NCI-H146 (cell line): ENCODE measurements at regions not wholly inside any gene's neighbourhood (a gene's known extent, or its start where the extent isn't known, plus 50 kb on each side); places are given as distances from the start of the nearest gene placed in this dataset.
"Not testable (repeated sequence)": the region's sequence is repeated elsewhere in the genome, so short reads cannot be mapped to it uniquely, and the experiment has no call there.

ENCODE experiments used
- DNase-seq: peaks from one replicate; lab custom pipeline; 2025; lab: John Stamatoyannopoulos, UW

DNA sequence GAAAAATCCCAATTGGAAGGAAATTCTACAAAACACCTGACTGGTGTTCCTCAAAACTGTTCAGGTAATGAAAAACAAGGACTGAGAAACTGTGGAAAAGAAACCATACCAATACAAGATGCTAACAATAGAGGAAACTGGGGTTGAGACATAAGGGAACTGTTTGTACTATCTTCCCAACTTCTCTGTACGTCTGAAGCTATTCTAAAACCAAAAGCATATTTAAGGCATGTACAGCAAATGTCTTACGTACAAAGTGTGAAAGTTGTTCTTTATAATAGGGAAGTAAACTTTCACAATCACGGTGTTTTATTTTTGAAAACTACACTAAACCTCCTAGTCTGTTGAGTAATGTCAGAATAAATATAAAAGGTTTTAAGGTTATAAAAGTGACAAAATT, 776.1 kb upstream of the RAB6C start:
- DNase-seq: no peak

GRCh38 chr2:129204581-129204980, 774.9 kb upstream of the RAB6C start:
- DNase-seq: not testable (repeated sequence)

DNA sequence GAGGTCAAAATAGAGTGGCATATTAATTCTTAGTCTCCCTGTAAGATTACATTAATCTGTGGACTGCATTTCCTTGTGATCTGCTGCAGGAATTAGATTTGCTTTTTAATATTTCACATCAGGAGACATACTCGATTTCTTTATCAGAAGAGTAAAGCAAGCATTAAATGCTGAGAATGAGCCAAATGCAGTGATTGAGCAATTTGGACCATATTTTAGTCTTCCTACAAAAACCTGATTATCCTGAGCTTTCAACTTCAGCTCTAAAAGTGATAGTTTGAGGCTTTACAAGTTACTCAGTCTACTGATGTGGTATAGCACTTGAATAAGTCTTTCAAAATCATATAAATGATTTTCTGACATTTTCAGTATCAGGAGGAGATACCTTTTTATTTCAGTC, 774.3 kb upstream of the RAB6C start:
- no peak for DNase-seq

DNA sequence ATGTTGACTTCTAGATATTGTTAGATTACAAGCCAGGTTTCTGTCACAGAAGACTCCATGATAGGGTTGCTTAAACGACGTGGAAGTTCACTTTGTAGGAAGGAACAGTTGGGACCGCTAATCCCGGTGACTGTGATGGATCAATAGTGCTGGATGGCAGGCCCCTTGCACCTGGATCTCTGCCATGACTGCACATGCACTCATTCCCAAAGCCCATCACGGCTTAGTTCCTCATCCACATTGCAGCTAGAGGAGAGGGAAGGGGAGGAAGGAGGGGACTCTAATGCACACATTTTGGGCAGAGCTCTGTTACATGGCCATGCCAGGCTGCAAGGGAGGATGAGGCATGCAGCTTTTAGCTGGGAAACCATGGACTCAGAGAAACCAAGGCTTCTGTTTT, 773.7 kb upstream of the RAB6C start:
- DNase-seq: no peak

DNA sequence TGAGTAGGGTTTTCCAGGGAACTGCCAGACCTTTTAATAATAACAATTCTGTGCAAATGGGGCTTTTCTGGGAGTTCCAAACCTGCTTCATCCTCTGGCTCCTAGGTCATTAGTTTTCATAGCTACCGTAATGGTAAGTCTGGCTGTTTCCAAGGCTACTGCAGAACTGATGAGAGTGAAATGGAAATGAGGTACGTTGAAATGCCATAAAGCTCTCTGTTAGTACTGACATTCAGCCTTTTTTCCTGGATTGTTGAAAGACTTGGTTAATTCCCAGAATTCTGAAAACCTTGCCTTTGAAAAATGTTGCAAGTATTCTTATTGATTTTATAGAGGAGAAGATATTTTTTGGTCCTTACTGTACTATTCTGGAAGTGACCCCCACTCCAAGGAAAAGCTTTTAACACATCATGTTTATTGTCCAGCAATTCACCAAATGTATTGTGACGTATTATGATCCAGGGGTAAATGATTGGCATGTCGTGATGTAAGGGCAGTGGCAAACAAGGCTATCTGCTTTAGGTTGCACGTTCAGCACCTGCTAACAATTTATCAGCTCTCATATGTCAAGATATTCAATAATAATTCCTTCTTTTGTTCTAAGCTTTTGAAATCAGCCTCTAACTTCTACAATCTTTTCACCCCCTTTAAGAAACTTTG, 767.0 kb upstream of the RAB6C start:
- no peak for DNase-seq

GRCh38 chr2:129224022-129224421, 755.4 kb upstream of the RAB6C start:
- no peak for DNase-seq

DNA sequence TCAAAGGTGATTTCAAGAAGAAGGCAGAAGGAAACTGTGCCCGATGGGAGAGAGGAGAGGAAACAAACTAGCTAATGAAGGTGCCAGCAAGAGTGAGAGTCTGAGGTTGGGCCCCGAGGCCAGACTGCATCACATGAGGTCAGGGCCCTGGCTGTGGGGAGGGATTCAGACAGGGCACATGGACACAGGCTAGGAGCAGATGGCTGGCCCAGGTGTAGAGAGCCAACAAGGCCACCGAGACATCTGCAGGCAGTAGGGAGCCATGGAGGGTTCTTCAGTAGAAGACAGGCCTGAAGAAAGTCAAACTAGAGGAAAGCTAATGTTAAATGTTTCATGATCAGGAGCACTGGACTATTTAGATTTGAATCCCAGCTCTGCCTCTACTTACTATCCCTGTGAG, 755.0 kb upstream of the RAB6C start:
- no peak for DNase-seq

GRCh38 chr2:129229196-129229595, 750.3 kb upstream of the RAB6C start:
- DNase-seq: no peak

DNA sequence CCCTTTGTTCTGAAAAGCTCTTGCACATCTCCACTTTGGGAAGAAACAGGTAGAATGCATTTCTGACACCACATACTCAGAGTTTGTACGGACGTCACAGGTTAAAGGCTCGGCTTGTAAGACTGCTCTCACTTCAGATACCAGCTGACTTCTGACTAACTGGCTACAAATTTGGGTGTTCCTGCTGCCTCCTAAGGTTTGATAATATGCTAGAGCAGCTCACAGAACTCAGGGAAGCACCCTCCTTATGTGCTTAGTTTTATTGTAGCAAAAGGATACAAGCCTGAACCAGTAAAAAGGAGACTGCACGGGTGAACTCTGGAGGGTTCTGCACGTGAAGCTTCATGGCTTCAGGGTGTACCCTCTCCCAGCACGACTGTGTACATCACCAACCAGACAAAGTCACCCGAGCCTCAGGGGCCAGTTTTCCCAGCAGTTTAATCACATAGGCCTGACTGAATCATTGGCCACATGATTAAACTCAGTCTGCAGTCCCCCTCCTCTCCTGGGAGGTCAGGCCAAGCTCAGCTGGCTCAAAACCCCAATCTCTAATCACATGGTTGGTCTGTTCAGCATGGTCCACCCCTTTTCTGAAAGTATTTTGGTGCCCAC, 749.5 kb upstream of the RAB6C start:
- DNase-seq: no peak

DNA sequence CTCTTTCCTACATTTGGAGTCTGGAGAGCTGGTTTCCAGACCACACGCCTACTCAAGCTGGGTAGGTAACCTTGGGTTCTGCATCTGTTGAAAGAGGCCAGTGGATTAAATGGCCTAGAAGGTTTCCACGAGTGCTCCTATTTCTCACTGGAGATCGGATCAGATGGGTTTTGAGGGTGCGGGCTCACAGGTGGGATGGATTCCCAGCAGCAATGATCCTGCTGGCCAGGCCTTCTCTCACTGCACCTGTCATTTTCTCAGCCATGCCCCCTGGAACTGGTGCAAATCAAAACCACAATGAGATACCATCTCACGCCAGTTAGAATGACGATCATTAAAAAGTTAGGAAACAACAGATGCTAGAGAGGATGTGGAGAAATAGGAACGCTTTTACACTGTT, 747.5 kb upstream of the RAB6C start:
- no peak for DNase-seq

- no peak for DNase-seq
Measured at GRCh38 chr2:129233166-129233565, 746.3 kb upstream of the RAB6C start.

- DNase-seq: no peak
Measured at GRCh38 chr2:129233751-129234406, 745.6 kb upstream of the RAB6C start.

DNA sequence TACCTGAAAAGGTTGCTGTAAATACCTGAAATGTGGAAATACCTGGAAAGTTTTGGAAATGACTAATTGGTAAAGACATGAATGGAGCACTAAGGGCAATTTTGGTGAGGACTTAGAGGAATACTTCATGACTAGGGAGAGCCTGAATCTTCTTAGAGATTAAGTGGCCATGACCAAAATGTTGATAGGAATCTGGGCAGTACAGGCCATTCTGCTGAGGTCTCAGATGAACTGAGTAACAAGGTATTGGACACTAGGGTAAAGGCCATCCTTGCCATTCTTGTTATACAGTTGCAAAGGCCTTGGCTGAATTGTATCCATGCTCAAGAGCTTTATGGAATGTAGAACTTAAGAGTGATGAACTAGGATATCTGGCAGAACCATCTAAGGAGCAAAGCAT, 742.9 kb upstream of the RAB6C start:
- DNase-seq: no peak

GRCh38 chr2:129237966-129238725, 741.3 kb upstream of the RAB6C start:
- no peak for DNase-seq

DNA sequence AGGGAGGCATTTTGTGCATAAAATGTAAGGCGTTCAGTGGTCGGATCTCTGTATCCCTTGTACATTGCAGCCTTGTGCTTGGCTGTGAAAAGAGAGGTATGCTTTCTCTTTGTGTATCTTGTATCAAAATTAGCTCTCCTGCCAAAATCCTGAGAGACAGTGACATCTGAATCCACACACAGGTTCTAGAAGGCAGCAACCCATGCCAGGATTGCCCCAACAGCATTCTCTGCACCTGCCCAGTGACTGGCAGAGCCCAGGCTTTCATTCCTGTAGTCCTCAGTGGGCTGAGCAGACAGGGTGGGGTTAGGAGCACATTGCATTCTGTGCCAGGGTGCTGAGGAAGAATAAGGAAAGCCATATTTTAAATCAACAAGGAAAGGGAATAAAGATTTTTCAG, 740.3 kb upstream of the RAB6C start:
- DNase-seq: no peak

DNA sequence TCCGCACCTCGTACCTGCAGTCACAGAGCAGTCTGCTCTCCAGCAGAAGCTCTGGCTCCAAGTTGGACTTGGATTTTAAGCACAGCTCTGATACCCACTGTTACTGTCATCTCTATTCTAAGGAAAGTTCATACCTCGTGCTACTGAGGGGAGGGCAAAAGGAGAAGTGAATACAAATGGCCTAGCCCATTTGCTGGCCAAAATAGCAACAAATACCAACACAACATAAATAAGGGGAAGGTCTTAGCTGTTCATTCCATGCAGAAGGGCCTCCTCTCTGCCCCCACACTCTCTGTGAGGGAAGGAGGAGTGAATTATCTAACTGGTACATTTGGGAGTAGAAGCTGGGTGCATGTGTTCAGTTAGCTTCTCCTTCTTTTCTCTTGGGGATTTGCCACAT, 739.4 kb upstream of the RAB6C start:
- DNase-seq: no peak

GRCh38 chr2:129242269-129242668, 737.2 kb upstream of the RAB6C start:
- DNase-seq: no peak

GRCh38 chr2:129247751-129248150, 731.7 kb upstream of the RAB6C start:
- DNase-seq: no peak

DNA sequence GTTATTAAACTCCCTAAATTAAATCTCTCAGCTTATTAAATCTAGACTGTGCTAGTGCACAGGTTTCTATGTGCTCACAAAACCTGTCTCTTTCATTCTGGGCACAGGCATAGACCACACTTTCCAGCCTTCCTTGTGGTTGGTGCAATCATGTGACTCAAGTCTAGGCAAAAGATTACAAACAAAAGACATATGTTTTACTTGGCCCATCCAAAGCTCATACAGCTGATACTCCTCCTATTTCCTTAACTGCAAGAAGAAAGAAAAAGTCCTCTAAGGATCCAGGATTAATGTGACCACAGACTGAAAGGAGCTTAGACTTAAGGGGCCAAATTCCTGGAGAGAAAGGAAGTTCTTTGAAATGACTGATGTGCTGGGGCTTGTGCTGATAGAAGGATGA, 731.3 kb upstream of the RAB6C start:
- DNase-seq: no peak

GRCh38 chr2:129252781-129253460, 726.5 kb upstream of the RAB6C start:
- DNase-seq: no peak

GRCh38 chr2:129253461-129253812, 726.0 kb upstream of the RAB6C start:
- no peak for DNase-seq

- DNase-seq: no peak
Measured at GRCh38 chr2:129254718-129255117, 724.7 kb upstream of the RAB6C start.
